ENCODE measurements at regions not wholly inside any gene's neighbourhood (a gene's known extent, or its start where the extent isn't known, plus 50 kb on each side); places are given as distances from the start of the nearest gene placed in this dataset.

DNA sequence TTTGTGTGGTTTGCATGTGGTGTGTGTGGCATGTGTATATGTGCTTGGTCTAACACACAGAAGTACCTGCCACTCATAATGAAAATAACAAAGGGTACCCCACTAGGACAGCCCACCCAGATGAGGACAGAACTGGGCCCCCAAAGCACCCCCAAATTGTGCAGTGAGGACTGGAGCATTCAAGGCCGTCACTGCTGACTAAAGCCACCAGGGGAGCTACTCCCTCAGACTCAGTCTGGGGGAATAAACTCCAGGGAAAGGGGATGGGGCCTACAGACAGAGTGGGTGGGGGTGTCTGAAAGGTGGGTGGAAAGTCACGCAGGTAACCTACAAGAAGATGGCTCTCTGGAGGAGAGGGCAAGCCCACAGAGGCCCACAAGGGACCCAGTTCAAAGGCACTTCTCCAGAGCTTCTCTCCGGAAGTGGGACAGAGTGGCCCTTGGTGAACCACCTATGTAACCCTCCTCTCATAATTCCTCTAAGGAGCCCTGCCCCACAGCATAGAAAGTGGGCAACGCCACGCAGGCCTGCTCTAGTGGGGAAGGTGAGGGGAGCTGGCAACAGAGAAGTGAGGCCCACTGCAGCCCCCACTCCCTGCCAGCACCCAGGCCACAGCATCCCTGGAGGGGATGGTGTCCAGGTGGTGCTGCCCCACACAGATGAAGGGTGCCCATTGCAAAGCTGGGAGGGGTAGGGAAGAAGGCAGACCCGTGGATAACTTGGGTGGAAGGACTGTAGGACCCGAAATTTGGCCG lies 122.8 kb upstream of the MAFB start:
- no peaks in the 10 kb centered on the region for H3K79me2 ChIP-seq (ENCODE audit: control insufficient read depth, insufficient read depth, low read length)
- CTCF ChIA-PET = interaction anchor here (1.1 kb wide), 1 partner anchor 14 kb away, joined by 3 read pairs; no protein-coding TSS in a partner anchor
- H3K4me2 ChIP-seq (ENCODE audit: insufficient read depth, low read length) = no peak overlapping the region
- TF ChIP-seq CTCF (IDR thresholded peaks at IDR 0.05; ENCODE audit: extremely low read depth in 1 of 2, insufficient read depth in 1 of 2, low read depth in 1 of 2, low read length in 2 of 2) (peak in 1 of 2 donors; percentile 5), POLR2AphosphoS5 (IDR thresholded peaks at IDR 0.05; ENCODE audit: insufficient read depth, low read depth, low read length) (no peak)
- H3K27me3 ChIP-seq (ENCODE audit: control insufficient read depth in 2 of 2, insufficient read depth in 2 of 2, low read length in 2 of 2) = no peaks in the 10 kb centered on the region
- no peaks in the 10 kb centered on the region for H3K36me3 ChIP-seq (ENCODE audit: control insufficient read depth in 2 of 2, extremely low read depth in 1 of 2, insufficient read depth in 2 of 2, low read length in 2 of 2)
- H3K4me1 ChIP-seq (ENCODE audit: control insufficient read depth, extremely low read depth, insufficient read depth, low read length) = no peaks in the 10 kb centered on the region
- no peak overlapping the region for H3K9ac ChIP-seq (replicated peaks; ENCODE audit: extremely low read depth, insufficient read depth, low read length)
- no peak overlapping the region for H2AFZ ChIP-seq (ENCODE audit: low read depth, low read length)
- no peak overlapping the region for H3K4me3 ChIP-seq (replicated peaks in 1 of 3; ENCODE audit: insufficient read depth in 1 of 3, low read depth in 1 of 3, low read length in 3 of 3)
- no TSS peak for BruUV-seq (replicated peaks)
- H4K20me1 ChIP-seq (replicated peaks; ENCODE audit: control insufficient read depth, extremely low read depth, insufficient read depth, low read length) = no peaks in the 10 kb centered on the region
- no peak for DNase-seq (ENCODE audit: low read depth, low spot score)
- no peaks in the 10 kb centered on the region for H3K9me3 ChIP-seq (replicated peaks; ENCODE audit: control insufficient read depth, insufficient read depth, low read length)
- dilution Hi-C loops (cut with MboI; ENCODE audit: extremely low pct_ligation_motif_present, low sequenced_read_pairs) = no loop called here
- H3K9me1 ChIP-seq (replicated peaks; ENCODE audit: control insufficient read depth, extremely low read depth, insufficient read depth, low read length) = no peaks in the 10 kb centered on the region
- POLR2A ChIA-PET = no interaction called here
- FAIRE-seq = no peak
- H3K27ac ChIP-seq (ENCODE audit: insufficient read depth, low read depth, low read length) = no peak overlapping the region
- intact Hi-C loops (cut with micrococcal nuclease) = no loop called here

GRCh38 chr20:40812415-40812925 lies 123.4 kb upstream of the MAFB start:
- no peaks in the 10 kb centered on the region for H3K36me3 ChIP-seq (ENCODE audit: control insufficient read depth in 2 of 2, extremely low read depth in 1 of 2, insufficient read depth in 2 of 2, low read length in 2 of 2)
- no peak for FAIRE-seq
- CTCF ChIA-PET = interaction anchor here (1.1 kb wide), 1 partner anchor 15 kb away, joined by 3 read pairs; no protein-coding TSS in a partner anchor

More at GRCh38 chr20:40812415-40812925, 123.4 kb upstream of the MAFB start:
- TF ChIP-seq MAX (IDR thresholded peaks at IDR 0.05; ENCODE audit: insufficient read depth, insufficient read length) = no peak
- TF ChIP-seq EZH2 (IDR thresholded peaks at IDR 0.05; ENCODE audit: borderline replicate concordance, low read depth, low read length, severe bottlenecking) = no peak
- no peak for TF ChIP-seq MYC (IDR thresholded peaks at IDR 0.05; ENCODE audit: low read depth, low read length)
- no peak for TF ChIP-seq JUN (IDR thresholded peaks at IDR 0.05; ENCODE audit: borderline replicate concordance, insufficient read depth, insufficient read length, low read depth)
- TF ChIP-seq CTCF (IDR thresholded peaks at IDR 0.05; ENCODE audit: extremely low read depth in 1 of 2, insufficient read depth in 1 of 2, low read depth in 1 of 2, low read length in 2 of 2) = no peak
- no peak for TF ChIP-seq GATA2 (IDR thresholded peaks at IDR 0.05; ENCODE audit: insufficient read depth, insufficient read length, low read depth, low read length)
- no peak for TF ChIP-seq POLR2A (IDR thresholded peaks at IDR 0.05; ENCODE audit: low read depth, low read length)
- TF ChIP-seq FOS (IDR thresholded peaks at IDR 0.05; ENCODE audit: borderline replicate concordance, insufficient read depth, low read length) = no peak
- TF ChIP-seq POLR2AphosphoS5 (IDR thresholded peaks at IDR 0.05; ENCODE audit: insufficient read depth, low read depth, low read length) = no peak
- H3K4me2 ChIP-seq (ENCODE audit: insufficient read depth, low read length) = no peak overlapping the region
- no peaks in the 10 kb centered on the region for H3K4me1 ChIP-seq (ENCODE audit: control insufficient read depth, extremely low read depth, insufficient read depth, low read length)
- no peaks in the 10 kb centered on the region for H3K9me1 ChIP-seq (replicated peaks; ENCODE audit: control insufficient read depth, extremely low read depth, insufficient read depth, low read length)
- BruUV-seq (replicated peaks) = no TSS peak
- H3K9ac ChIP-seq (replicated peaks; ENCODE audit: extremely low read depth, insufficient read depth, low read length) = no peak overlapping the region
- dilution Hi-C loops (cut with MboI; ENCODE audit: extremely low pct_ligation_motif_present, low sequenced_read_pairs) = no loop called here
- POLR2A ChIA-PET = no interaction called here
- H3K79me2 ChIP-seq (ENCODE audit: control insufficient read depth, insufficient read depth, low read length) = no peaks in the 10 kb centered on the region
- no peak overlapping the region for H3K27ac ChIP-seq (ENCODE audit: insufficient read depth, low read depth, low read length)
- H3K4me3 ChIP-seq (replicated peaks in 1 of 3; ENCODE audit: insufficient read depth in 1 of 3, low read depth in 1 of 3, low read length in 3 of 3) = no peak overlapping the region
- H2AFZ ChIP-seq (ENCODE audit: low read depth, low read length) = no peak overlapping the region
- no peak for DNase-seq (ENCODE audit: low read depth, low spot score)
- no peaks in the 10 kb centered on the region for H3K9me3 ChIP-seq (replicated peaks; ENCODE audit: control insufficient read depth, insufficient read depth, low read length)
- H4K20me1 ChIP-seq (replicated peaks; ENCODE audit: control insufficient read depth, extremely low read depth, insufficient read depth, low read length) = no peaks in the 10 kb centered on the region
- no peaks in the 10 kb centered on the region for H3K27me3 ChIP-seq (ENCODE audit: control insufficient read depth in 2 of 2, insufficient read depth in 2 of 2, low read length in 2 of 2)
- intact Hi-C loops (cut with micrococcal nuclease) = no loop called here
